ENCODE measurements at regions not wholly inside any gene's neighbourhood (a gene's known extent, or its start where the extent isn't known, plus 50 kb on each side); places are given as distances from the start of the nearest gene placed in this dataset.

DNA sequence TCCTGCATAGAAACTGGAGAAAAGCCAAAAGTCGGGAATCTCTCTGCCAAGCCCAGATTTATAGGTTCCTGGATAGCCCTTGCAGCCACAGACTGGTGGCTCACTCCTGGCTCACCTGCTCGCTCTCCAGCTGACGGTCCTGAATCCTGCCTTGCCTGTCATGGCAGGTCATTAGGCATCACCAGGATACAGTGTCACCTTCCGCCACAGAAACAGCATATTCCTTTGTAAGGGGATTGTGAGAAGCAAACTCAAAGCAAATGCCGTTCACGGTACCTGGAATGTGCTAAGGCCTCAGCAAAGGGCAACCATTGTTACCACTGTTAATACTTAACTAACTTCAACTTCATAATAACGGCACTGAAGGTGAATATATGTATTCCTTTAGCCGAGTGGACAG, 57.1 kb upstream of the GPR45 start:
- H3K9ac ChIP-seq (replicated peaks in 1 of 4; ENCODE audit: extremely low read depth in 1 of 4, low read depth in 3 of 4, low read length in 3 of 4), result no peak overlapping the region
- H3K56ac ChIP-seq (replicated peaks; ENCODE audit: insufficient read length, low read depth, low read length), result no peak overlapping the region
- WGBS, 2 experiments (ENCODE audit: extremely low coverage in 1 of 2, insufficient coverage in 1 of 2, insufficient read length in 1 of 2, insufficient replicate concordance in 2 of 2, low coverage in 1 of 2, low lambda C conversion rate in 2 of 2, missing lambda C conversion rate in 1 of 2), result 90% methylated on average over 8 of the region's 8 CpGs; no CpG with 5 or more reads in 1 of the 2 experiments
- no peaks in the 10 kb centered on the region for H3K79me2 ChIP-seq (ENCODE audit: control insufficient read depth in 1 of 2, insufficient read depth in 2 of 2, low read length in 2 of 2)
- H3K18ac ChIP-seq (ENCODE audit: extremely low read depth, low read length), result no peak overlapping the region
- H3K27ac ChIP-seq (ENCODE audit: low read depth, low read length), result no peak overlapping the region
- no peaks in the 10 kb centered on the region; a peak in 1 of 4 replicates for H3K9me3 ChIP-seq (ENCODE audit: insufficient read depth in 2 of 2, low read depth in 1 of 2, low read length in 1 of 2)
- no peaks in the 10 kb centered on the region for H3K79me1 ChIP-seq (ENCODE audit: low read depth, low read length)
- H2BK15ac ChIP-seq (ENCODE audit: low read length), result no peak overlapping the region
- H2BK12ac ChIP-seq (ENCODE audit: low read depth, low read length), result no peak overlapping the region
- no peak overlapping the region for H2BK120ac ChIP-seq (replicated peaks; ENCODE audit: low read depth, low read length)
- H4K8ac ChIP-seq (ENCODE audit: extremely low read depth, insufficient read depth, low read length), result no peak overlapping the region
- H3K23ac ChIP-seq (ENCODE audit: insufficient read length), result no peak overlapping the region
- DNase-seq (ENCODE audit: low read depth in 1 of 2, low spot score in 2 of 2) (no peak), FAIRE-seq (no peak)
- no peak overlapping the region for H2AFZ ChIP-seq (ENCODE audit: low read length)
- H3K36me3 ChIP-seq (ENCODE audit: control insufficient read depth in 2 of 4, insufficient read depth in 4 of 4, low read length in 3 of 4), result no peaks in the 10 kb centered on the region
- peaks cover 4 to 10% (median 8%) of the 10 kb centered on the region in 4 experiments for H3K4me1 ChIP-seq (replicated peaks in 1 of 4; ENCODE audit: control insufficient read depth in 3 of 4, insufficient read depth in 4 of 4, low read length in 3 of 4)
- H4K91ac ChIP-seq (replicated peaks; ENCODE audit: insufficient read length, low read length), result no peak overlapping the region
- no peaks in the 10 kb centered on the region; a peak in 1 of 7 replicates for H3K27me3 ChIP-seq (replicated peaks in 1 of 4; ENCODE audit: control insufficient read depth in 3 of 4, extremely low read depth in 1 of 4, insufficient read depth in 3 of 4, low read length in 3 of 4)
- H3K4me2 ChIP-seq (ENCODE audit: insufficient read depth in 1 of 2, low read depth in 2 of 2, low read length in 2 of 2), result no peak overlapping the region
- no peak overlapping the region for H3K14ac ChIP-seq (ENCODE audit: insufficient read length)
- no peaks in the 10 kb centered on the region for H3K23me2 ChIP-seq (ENCODE audit: low read depth, low read length)
- H4K5ac ChIP-seq (ENCODE audit: insufficient read length, low read depth, low read length), result no peak overlapping the region
- POLR2A ChIA-PET (ENCODE audit: partially characterized antibody), result no interaction called here
- H3K4me3 ChIP-seq (ENCODE audit: extremely low read depth in 1 of 4, insufficient read depth in 2 of 4, low read depth in 3 of 4, low read length in 4 of 4), result no peak overlapping the region
- H2AK5ac ChIP-seq (ENCODE audit: low read depth, low read length), result no peak overlapping the region
- no peak overlapping the region for H3K4ac ChIP-seq (replicated peaks; ENCODE audit: insufficient read length, low read depth, low read length)
- CTCF ChIA-PET (ENCODE audit: partially characterized antibody), result no interaction called here
- no peak overlapping the region for H2BK5ac ChIP-seq (ENCODE audit: low read depth, low read length)
- no peak overlapping the region for H2BK20ac ChIP-seq (ENCODE audit: low read length)
- H4K20me1 ChIP-seq (replicated peaks in 1 of 2; ENCODE audit: control insufficient read depth in 1 of 2, insufficient read depth in 2 of 2, low read length in 2 of 2), result no peaks in the 10 kb centered on the region
- TF ChIP-seq SRF (IDR thresholded peaks at IDR 0.05; ENCODE audit: low read depth, low read length) (no peak), JUN (IDR thresholded peaks at IDR 0.05; ENCODE audit: low read depth, low read length) (no peak), GABPA (IDR thresholded peaks at IDR 0.05; ENCODE audit: borderline replicate concordance, insufficient read depth, low read length) (no peak), EGR1 (IDR thresholded peaks at IDR 0.05; ENCODE audit: borderline replicate concordance, low read depth, low read length) (no peak)
